ENCODE measurements at regions not wholly inside any gene's neighbourhood (a gene's known extent, or its start where the extent isn't known, plus 50 kb on each side); places are given as distances from the start of the nearest gene placed in this dataset.

GRCh38 chr18:78717051-78717765, 262.4 kb upstream of the SALL3 start:
- no peak for DNase-seq

GRCh38 chr18:78717766-78718150, 261.9 kb upstream of the SALL3 start:
- DNase-seq = no peak

- no peak for DNase-seq
These were observed 259.8 kb upstream of the SALL3 start for GRCh38 chr18:78719821-78720220.

- peak in 3 of 56 donors; percentile 23 to 35 (median 28) for DNase-seq
These were observed 259.0 kb upstream of the SALL3 start for GRCh38 chr18:78720456-78721237.

GRCh38 chr18:78721238-78721875, 258.3 kb upstream of the SALL3 start:
- DNase-seq = no peak

GRCh38 chr18:78721981-78722380, 257.6 kb upstream of the SALL3 start:
- peak in 12 of 56 donors; percentile 16 to 50 (median 24) for DNase-seq

GRCh38 chr18:78722386-78722785, 257.2 kb upstream of the SALL3 start:
- DNase-seq = peak in 18 of 56 donors; percentile 7 to 72 (median 34)

GRCh38 chr18:78722929-78723710, 256.5 kb upstream of the SALL3 start:
- DNase-seq = peak in 1 of 56 donors; percentile 12

- DNase-seq = no peak
These were observed 255.3 kb upstream of the SALL3 start for GRCh38 chr18:78724214-78724914.

- DNase-seq = no peak
These were observed 254.2 kb upstream of the SALL3 start for GRCh38 chr18:78725426-78725825.

GRCh38 chr18:78726326-78727056, 253.1 kb upstream of the SALL3 start:
- no peak for DNase-seq

- DNase-seq = no peak
These were observed 252.4 kb upstream of the SALL3 start for GRCh38 chr18:78727057-78727739.

- no peak for DNase-seq
These were observed 251.5 kb upstream of the SALL3 start for GRCh38 chr18:78727877-78728783.

GRCh38 chr18:78728784-78729467, 250.7 kb upstream of the SALL3 start:
- no peak for DNase-seq

- DNase-seq = no peak
These were observed 249.1 kb upstream of the SALL3 start for GRCh38 chr18:78730546-78730945.

GRCh38 chr18:78731016-78731397, 248.6 kb upstream of the SALL3 start:
- no peak for DNase-seq

GRCh38 chr18:78731398-78732032, 248.1 kb upstream of the SALL3 start:
- DNase-seq = no peak
